ENCODE measurements at regions not wholly inside any gene's neighbourhood (a gene's known extent, or its start where the extent isn't known, plus 50 kb on each side); places are given as distances from the start of the nearest gene placed in this dataset.

DNA sequence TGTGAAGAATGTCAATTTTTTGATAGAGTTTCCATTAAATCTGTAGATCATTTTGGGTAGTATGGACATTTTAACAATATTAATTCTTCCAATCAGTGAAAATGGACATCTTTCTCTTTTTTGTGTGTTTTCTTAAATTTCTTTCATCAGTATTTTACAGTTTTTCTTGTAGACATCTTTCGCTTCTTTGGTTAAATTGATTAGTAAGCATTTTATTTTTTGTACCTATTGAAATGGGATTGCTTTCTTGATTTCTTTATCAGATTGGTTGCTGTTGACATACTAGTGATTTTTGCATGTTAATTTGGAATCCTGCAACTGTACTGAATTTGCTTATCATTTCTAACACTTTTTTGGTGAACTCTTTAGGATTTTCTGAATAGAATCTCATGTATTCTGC is 683.2 kb upstream of the NCAM2 start:
- Histone ChIP-seq H3K9me3 (ENCODE audit: control insufficient read depth in 1 of 2, insufficient read depth in 1 of 2, low read depth in 1 of 2, low read length in 2 of 2) (peaks cover 5 to 19% of the 10 kb centered on the region in 2 experiments; a peak in 2 of 4 replicates), H4K20me1 (ENCODE audit: insufficient read depth) (no peaks in the 10 kb centered on the region), H3K4me3 (replicated peaks in 1 of 2; ENCODE audit: low read depth in 1 of 2, low read length in 2 of 2) (no peak overlapping the region), H3K36me3 (ENCODE audit: control insufficient read depth in 1 of 2, insufficient read depth in 2 of 2, low read length in 2 of 2) (no peaks in the 10 kb centered on the region), H3K4me2 (ENCODE audit: low read length) (no peak overlapping the region), H3K4me1 (ENCODE audit: control insufficient read depth in 1 of 2, insufficient read depth in 2 of 2, low read length in 2 of 2) (no peaks in the 10 kb centered on the region), H3K9me2 (ENCODE audit: insufficient read depth) (no peaks in the 10 kb centered on the region), H3K79me2 (ENCODE audit: insufficient read depth, low read length) (no peaks in the 10 kb centered on the region), H2AFZ (ENCODE audit: low read depth, low read length, poor library complexity, severe bottlenecking) (no peak overlapping the region), H3K9ac (ENCODE audit: low read length) (no peak overlapping the region), H3K27ac (ENCODE audit: low read depth, low read length) (no peak overlapping the region), H3K27me3 (ENCODE audit: insufficient read depth, low read length) (no peaks in the 10 kb centered on the region)
- RAD21 ChIA-PET (ENCODE audit: low non-redundant PET in 1 of 2, low total read pairs in 2 of 2, uncharacterized antibody in 2 of 2, unreplicated experiment in 2 of 2), result no interaction called here
- TF ChIP-seq ZFX (IDR thresholded peaks at IDR 0.05), result no peak
- no peak for TF ChIP-seq SIN3A (IDR thresholded peaks at IDR 0.05; ENCODE audit: low read depth)
- TF ChIP-seq FOSL1 (IDR thresholded peaks at IDR 0.05; ENCODE audit: low read depth), result no peak
- no peak for TF ChIP-seq EGR1 (IDR thresholded peaks at IDR 0.05; ENCODE audit: low read depth)
- no peak for TF ChIP-seq RAD21 (IDR thresholded peaks at IDR 0.05; ENCODE audit: low read depth)
- no peak for TF ChIP-seq SP1 (IDR thresholded peaks at IDR 0.05; ENCODE audit: low read depth)
- no peak for TF ChIP-seq JUND (IDR thresholded peaks at IDR 0.05)
- TF ChIP-seq, protein P1, sequence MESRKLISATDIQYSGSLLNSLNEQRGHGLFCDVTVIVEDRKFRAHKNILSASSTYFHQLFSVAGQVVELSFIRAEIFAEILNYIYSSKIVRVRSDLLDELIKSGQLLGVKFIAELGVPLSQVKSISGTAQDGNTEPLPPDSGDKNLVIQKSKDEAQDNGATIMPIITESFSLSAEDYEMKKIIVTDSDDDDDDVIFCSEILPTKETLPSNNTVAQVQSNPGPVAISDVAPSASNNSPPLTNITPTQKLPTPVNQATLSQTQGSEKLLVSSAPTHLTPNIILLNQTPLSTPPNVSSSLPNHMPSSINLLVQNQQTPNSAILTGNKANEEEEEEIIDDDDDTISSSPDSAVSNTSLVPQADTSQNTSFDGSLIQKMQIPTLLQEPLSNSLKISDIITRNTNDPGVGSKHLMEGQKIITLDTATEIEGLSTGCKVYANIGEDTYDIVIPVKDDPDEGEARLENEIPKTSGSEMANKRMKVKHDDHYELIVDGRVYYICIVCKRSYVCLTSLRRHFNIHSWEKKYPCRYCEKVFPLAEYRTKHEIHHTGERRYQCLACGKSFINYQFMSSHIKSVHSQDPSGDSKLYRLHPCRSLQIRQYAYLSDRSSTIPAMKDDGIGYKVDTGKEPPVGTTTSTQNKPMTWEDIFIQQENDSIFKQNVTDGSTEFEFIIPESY (IDR thresholded peaks at IDR 0.05; ENCODE audit: extremely low read depth, insufficient replicate concordance, low read length), result no peak
- no peak for TF ChIP-seq YY1 (IDR thresholded peaks at IDR 0.05; ENCODE audit: extremely low read depth, insufficient replicate concordance, low read depth, low read length)
- TF ChIP-seq SRF (IDR thresholded peaks at IDR 0.05; ENCODE audit: low read depth), result no peak
- no peak for TF ChIP-seq ZNF274 (IDR thresholded peaks at IDR 0.05; ENCODE audit: low read depth, low read length)
- TF ChIP-seq, protein P2, sequence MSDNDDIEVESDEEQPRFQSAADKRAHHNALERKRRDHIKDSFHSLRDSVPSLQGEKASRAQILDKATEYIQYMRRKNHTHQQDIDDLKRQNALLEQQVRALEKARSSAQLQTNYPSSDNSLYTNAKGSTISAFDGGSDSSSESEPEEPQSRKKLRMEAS (IDR thresholded peaks at IDR 0.05), result no peak
- TF ChIP-seq, protein P3, sequence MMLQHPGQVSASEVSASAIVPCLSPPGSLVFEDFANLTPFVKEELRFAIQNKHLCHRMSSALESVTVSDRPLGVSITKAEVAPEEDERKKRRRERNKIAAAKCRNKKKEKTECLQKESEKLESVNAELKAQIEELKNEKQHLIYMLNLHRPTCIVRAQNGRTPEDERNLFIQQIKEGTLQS (IDR thresholded peaks at IDR 0.05), result no peak
- TF ChIP-seq, protein P4, sequence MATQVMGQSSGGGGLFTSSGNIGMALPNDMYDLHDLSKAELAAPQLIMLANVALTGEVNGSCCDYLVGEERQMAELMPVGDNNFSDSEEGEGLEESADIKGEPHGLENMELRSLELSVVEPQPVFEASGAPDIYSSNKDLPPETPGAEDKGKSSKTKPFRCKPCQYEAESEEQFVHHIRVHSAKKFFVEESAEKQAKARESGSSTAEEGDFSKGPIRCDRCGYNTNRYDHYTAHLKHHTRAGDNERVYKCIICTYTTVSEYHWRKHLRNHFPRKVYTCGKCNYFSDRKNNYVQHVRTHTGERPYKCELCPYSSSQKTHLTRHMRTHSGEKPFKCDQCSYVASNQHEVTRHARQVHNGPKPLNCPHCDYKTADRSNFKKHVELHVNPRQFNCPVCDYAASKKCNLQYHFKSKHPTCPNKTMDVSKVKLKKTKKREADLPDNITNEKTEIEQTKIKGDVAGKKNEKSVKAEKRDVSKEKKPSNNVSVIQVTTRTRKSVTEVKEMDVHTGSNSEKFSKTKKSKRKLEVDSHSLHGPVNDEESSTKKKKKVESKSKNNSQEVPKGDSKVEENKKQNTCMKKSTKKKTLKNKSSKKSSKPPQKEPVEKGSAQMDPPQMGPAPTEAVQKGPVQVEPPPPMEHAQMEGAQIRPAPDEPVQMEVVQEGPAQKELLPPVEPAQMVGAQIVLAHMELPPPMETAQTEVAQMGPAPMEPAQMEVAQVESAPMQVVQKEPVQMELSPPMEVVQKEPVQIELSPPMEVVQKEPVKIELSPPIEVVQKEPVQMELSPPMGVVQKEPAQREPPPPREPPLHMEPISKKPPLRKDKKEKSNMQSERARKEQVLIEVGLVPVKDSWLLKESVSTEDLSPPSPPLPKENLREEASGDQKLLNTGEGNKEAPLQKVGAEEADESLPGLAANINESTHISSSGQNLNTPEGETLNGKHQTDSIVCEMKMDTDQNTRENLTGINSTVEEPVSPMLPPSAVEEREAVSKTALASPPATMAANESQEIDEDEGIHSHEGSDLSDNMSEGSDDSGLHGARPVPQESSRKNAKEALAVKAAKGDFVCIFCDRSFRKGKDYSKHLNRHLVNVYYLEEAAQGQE (IDR thresholded peaks at IDR 0.05; ENCODE audit: low read depth), result no peak
- no peak for TF ChIP-seq CEBPB (IDR thresholded peaks at IDR 0.05; ENCODE audit: low read depth)
- TF ChIP-seq, protein P5, sequence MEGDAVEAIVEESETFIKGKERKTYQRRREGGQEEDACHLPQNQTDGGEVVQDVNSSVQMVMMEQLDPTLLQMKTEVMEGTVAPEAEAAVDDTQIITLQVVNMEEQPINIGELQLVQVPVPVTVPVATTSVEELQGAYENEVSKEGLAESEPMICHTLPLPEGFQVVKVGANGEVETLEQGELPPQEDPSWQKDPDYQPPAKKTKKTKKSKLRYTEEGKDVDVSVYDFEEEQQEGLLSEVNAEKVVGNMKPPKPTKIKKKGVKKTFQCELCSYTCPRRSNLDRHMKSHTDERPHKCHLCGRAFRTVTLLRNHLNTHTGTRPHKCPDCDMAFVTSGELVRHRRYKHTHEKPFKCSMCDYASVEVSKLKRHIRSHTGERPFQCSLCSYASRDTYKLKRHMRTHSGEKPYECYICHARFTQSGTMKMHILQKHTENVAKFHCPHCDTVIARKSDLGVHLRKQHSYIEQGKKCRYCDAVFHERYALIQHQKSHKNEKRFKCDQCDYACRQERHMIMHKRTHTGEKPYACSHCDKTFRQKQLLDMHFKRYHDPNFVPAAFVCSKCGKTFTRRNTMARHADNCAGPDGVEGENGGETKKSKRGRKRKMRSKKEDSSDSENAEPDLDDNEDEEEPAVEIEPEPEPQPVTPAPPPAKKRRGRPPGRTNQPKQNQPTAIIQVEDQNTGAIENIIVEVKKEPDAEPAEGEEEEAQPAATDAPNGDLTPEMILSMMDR (IDR thresholded peaks at IDR 0.05 in 2 of 3, conservative IDR thresholded peaks at IDR 0.05 in 1 of 3; ENCODE audit: borderline replicate concordance in 1 of 3, insufficient read depth in 1 of 3, low read depth in 2 of 3, low read length in 2 of 3), result no peak
- TF ChIP-seq EZH2 (IDR thresholded peaks at IDR 0.05), result no peak
- ATAC-seq (no peak), DNase-seq (ENCODE audit: low read depth, low spot score) (no peak)
- BruUV-seq (replicated peaks), result no TSS peak
- intact Hi-C loops (cut with micrococcal nuclease), result no loop called here
- CTCF ChIA-PET, result no interaction called here
- POLR2A ChIA-PET, result no interaction called here

Data from HCT116 (cell line).